Stimulated activated CD8-positive, alpha-beta memory T cell treated with anti-CD3 and anti-CD28 coated beads, Interleukin-15, amount 100 ng/mL, for 24 hours (primary cell): ENCODE measurements at regions not wholly inside any gene's neighbourhood (a gene's known extent, or its start where the extent isn't known, plus 50 kb on each side); places are given as distances from the start of the nearest gene placed in this dataset.

Source experiments
- DNase-seq: peaks from one replicate; pipeline ENCODE4 v3.0.0-alpha.2; 2020; ENCODE audit warnings: low read depth

DNA sequence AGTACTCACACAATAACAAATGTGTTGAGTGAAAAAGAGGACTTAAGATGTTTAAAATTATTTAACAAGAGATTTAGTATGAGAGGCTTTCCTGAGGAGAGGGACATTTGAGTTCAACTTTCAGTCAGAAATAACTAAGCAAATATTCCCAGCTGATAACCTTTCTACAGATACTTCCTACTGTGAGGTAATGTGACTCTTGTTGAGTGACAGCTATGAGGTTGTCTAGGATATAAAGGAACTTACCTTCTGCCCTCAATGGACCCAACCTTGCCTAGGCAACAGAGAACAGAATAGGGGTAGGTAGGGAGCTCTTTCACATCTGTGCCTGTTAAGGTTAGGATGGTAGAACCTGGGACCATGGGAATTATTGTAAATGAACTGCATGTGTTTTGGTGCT is 54.7 kb downstream of the GLUD2 start:
- no peak for DNase-seq

DNA sequence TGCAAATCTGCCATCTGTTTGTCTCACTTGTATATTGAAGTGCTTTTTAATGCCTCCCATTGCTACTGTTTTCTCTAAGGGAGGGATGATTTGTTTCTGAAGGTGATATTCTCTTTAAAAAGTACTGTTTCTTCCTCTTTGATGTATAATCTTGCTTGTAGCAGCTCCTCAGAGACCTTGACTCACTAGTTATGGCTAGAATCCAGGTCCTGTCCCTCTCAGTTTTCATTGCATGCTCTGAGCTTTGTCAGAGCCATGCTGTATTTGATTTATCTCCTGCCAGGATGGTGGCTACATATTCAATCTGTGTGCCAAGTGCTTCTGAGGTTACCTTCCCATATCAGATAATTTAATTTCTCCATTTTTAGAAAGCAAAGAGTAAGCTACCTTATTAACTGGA is 56.0 kb downstream of the GLUD2 start:
- DNase-seq, result no peak

DNA sequence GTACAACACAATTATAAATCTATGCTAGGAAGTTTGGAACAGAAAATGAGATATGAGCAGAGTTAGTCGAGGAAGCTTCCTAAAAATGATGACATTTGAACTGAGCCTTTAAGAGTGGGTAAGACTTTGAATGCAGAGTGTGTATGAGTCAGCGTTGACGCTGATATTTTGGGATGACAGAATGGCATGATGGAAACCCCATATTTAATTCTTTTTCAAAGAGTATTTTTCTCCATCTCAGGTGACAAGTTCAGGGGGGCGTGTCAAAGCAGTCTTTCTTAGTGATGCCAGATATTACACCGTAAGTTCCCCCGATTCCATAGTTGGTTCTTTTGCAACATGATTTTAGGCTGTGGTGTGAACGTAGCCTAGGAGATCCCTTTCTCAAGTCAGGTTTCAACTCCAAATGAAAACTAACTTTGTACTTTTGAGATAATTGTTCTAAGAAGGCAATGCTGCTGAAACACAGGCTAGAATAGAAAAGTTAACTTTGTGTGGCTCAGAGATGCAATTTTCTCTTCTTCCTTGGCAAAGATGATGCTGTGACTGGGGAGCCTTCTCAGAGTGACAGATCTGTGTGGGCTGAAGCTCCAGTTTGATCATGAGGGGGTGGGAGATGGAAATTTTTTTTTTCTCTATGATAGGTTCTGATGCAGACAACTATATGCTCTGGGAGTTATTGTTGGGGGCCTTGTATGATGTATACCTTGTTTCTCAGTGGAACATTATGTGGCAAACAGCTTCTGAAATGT is 59.2 kb downstream of the GLUD2 start:
- DNase-seq, result no peak

DNA sequence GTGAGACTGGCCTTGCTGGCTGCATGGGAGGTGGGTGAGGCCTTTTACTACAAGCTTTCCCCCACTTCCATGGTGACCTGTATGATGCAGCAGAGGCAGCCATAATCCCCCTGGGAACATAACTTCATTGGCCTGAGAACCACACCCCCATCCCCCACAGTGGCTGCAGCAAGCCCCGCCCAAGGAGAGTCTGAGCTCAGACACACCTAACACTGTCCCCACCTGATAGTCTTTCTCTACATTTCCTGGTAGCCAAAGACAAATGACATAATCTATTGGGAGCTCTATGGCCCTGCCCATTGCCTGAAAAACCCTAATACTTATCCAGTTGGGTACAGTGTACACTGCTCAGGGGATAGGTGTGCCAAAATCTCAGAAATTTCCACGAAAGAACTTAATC is 62.6 kb downstream of the GLUD2 start:
- DNase-seq, result no peak

DNA sequence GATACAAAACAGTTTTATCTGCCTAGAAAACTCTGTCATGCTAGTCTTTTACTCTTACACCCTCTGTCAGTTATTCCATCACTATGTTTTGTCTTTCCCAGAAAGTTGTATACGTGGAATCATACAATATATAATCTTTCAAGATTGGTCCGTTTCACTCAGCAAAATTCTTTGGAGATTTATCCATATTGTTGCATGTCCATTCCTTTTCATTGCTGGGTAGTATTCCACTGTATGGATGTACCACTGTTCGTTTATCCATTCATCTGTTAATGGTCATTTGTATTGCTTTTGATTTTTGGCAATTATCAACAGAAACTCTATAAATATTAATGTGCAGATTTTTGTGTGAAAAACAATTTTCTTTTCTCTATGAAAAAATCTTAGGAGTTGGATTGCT is 63.1 kb downstream of the GLUD2 start:
- no peak for DNase-seq

DNA sequence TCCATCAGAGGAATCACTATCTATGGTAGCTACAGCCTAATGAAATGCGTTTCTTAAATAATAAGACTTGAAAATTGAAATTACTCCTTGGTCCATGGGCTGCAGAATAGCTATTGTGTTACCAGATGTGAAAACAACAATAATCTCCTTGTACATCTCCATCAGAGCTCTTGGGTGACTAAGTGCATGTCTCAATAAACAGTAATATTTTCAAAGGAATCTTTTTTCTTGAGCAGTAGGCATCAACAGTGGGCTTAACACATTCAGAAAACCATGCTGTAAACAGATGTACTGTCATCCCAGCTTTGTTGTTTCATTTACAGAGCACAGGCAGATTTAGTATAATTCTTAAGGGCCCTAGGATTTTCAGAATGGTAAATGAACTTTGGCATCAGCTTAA is 67.3 kb downstream of the GLUD2 start:
- no peak for DNase-seq

DNA sequence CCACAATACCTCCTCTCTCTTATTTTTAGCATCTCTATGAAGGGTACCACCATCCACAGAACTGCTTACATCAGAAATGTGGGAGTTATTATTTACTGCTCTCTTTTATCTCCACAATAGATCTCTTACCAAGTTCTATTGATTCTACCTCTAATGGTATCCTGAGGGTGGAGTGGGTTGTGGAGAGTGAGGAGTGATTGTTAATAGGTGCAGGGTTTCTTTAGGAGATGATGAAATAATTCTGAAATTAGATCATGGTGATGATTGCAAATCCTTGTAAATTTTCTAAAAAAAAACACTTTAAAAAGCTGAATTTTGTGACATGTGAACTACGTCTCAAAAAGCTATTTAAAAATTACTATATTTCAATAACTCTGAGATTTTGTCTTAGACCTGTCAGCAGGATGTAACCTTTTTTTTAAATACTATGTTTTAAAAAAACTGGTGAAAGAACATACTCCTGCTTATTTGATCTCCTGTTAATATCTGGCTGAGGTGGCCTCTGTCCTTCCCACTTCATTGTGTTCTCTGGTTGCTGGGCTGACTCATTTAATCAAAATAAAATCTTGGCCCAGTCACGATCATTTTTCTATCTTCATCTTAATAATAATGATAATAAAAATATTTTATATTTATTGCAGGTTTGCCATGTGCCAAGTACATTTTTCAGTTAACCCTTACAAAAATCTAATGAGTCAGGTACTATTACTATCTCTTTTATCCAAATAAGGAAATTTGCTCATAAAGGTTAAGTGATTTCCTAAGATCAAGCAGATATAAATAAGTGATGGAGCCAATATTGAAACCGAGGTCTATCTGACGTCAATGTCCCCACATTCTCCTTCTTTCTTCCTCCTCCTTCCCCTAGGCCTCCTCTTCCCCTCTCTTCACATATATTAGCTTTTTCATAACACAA is 73.5 kb downstream of the GLUD2 start:
- DNase-seq, result no peak

DNA sequence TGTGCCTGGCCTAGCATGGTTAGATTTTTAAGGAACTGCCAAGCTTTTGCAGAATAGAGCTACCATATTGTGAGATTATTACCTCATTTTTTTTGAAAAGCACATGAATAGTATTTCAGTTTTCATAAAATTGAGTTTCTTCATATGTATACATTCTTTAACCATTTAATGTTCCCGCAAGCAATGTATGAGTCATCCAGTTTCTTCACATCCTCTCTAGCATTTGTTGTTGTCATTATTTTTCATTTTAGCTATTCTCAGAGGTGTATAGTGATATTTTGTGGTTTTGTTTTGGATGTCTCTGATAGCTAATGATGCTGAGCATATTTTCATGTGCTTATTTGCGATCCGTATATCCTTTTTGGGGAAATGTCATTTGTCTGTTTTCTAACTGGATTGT is 74.9 kb downstream of the GLUD2 start:
- DNase-seq, result no peak

DNA sequence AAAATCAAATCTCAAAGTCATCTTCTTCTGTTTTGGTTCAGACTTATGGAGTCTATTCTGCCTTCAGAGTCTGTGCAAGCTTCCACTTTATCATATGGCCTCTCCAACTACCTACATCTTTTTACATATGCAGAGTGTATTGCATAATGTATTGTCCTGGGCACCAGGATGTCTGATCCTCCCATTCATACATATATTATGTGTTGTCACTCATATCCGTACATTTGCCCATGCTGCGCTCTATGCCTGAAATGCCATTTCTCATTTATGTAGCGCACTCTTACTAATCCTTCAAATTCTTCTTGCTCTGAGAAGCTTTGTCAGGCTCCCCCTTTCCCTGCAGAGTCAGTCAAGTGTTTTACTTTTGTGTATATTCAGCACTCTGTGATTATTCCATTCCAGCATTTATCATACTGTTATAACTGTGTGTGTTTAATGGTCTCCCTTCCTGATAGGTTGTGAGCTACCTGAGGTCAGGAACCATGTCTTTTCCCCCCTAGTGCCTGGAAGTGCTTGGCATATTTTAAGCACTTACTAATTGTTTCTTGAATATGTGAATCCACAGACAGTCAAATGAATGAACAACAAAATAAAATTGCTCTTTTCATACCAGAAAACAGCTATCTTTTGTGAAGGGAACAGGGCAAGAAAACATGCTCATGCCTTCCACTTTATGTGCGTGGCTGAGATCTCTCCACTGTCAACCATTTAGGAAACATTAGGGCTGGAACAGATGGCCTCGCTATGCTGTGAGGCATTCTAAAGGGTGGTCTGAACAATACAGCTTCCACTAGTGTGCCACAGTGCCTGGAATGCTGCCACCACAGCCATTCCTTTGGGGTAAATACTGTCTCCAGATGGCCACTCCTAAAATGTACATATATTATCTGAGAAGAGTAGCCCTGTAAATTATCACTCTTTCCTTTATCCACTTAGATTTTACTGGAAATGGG is 81.8 kb downstream of the GLUD2 start:
- no peak for DNase-seq

DNA sequence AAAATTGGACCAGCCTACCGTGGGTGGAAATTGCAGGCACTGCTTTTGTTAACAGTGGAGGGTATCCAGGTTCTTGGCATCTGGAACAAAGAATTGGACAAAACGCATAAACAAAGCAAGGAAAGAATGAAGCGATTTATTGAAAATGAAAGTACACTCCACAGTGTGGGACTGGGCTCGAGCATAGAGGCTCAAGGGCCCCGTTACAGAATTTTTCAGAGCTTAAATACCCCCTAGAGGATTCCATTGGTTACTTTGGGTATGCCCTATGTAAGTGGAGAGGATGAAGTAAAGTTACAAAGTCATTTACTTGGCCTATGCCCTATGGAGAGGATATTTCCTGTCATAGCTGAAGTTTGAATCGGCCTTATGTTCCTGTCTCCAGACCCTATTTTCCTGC is 85.3 kb downstream of the GLUD2 start:
- no peak for DNase-seq

DNA sequence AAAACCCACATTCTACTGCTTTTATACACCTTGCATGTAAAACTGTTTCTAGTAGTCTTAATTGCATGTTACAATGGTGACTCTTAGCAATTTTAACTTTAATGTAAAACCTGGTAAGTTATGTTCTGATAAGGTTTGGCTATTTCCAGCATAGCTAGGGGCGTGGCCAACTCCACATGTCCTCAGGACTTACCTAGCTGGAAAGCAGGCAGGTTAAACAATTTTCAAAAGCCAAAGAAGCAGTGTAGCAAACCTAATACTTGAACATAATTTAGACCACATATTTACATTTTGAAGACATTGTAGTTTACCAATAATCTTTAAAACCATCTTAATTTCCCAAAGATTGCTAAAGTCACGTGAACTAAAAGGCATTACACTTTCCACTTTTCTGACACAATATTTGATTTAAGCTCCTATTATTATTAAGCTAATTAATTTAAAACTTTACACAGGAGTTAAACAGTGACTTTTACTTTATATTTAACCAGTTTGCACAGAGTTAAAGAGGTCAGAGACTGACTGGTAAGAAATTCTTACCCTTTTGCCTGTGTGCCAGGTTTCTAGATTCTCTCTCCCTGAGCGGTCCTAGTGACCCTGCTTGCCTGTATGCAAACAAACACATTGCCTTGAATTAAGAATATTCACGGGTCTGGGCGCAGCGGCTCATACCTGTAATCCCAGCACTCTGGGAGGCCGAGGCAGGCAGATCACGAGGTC is 88.2 kb downstream of the GLUD2 start:
- DNase-seq, result no peak

DNA sequence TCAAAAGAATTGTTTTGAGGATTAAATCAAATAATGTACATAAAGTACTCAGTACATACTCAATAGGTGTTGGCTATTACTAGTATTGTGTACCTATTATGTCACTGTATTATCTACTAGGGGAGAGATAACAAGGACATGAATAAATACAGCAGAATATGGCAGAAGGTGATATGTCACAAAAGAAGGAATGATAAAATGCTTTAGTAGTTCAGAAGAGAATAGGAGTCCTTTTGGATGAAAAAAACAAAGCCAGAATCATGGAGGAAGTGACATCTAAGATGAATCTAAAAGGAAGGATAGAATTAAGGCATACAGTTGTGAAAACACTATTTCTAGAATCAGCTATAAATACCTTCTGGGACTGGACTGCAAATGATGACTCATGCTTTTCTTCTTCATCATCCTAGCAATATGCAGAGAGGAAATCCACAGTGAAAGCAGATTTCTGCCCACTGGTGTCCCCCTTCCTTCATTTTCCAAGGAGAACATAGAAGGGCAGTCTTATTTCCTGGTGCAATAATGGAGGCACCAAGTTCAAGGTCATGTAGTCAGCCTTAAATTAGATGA is 98.7 kb downstream of the GLUD2 start:
- DNase-seq, result no peak

DNA sequence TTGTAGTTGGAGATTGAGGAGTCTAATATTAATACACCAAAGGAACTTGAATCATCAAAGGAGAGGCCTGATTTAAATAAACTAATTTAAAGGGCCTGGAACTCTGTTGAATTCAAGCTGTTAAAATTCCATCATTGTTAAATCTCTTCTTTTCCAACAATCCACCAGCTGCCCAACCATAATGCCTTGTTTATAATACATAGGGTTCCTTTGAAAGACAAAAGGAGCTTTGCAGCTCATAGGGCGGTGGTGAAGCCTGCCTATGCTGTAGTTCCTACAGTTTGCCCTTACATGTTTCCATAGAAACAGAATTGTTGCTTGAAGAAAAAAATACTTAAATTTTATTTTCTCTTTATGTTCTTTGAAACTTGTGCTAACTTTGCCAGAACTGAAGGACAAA is 102.8 kb downstream of the GLUD2 start:
- DNase-seq, result no peak

DNA sequence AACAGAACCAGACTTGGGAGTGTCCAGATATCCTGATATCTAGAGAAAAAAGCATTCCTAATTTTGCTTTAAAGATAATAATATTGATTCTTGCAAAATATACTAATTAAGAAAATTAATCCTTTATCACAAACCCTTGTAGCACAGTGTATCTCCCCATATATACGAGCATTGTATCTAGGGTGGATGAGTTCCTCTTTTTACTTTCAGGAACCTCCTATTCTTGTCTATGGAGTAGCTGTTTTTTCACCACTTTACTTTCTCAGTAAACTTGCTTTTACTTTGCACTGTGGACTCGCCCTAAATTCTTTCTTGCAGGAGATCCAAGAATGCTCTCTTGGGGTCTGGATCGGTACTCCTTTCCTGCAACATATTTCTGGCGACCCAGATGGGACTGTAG is 103.9 kb downstream of the GLUD2 start:
- DNase-seq, result no peak

DNA sequence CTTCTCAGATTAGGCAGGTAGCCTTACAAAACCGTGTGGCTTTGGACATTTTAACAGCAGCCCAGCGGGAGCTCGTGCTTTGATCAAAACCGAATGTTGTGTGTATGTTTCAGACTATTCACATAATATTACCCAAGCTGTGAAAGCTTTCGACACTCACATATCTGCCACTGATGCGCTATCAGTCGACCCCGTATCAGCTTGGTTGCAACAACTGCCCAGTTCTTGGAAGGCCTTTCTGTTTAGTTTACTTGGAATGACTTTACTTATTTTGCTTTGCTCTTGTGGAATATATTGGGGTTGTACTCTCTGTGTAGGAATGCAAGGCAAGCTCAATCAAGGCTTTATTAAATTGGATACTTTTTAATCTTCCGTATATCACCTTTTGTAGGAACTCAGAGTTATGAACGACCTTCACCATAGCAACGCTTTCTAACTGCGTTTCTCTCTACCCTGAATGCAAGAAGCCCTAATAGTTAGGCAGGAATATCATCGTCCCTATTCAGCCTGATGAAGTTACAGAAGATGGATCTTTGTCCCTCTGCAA is 107.5 kb downstream of the GLUD2 start:
- no peak for DNase-seq

DNA sequence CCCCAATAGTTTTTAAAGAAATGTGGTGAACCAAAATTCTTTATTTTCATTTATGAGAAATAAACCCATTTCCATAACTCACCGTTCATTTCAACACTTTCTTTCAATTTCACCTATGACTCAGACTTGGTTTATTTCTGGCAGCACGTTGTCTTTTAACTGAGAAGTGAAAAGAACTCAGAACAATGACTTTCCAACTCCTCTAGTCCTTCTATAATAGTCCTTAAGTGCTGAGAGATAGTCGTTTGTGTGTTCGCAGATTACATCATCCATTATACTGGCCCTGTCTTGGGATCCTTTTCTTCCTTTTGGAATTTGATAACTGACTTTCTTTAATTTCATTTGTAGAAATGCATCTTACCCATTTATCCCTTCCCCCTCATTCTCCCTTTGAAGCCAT is 113.6 kb downstream of the GLUD2 start:
- DNase-seq, result no peak

DNA sequence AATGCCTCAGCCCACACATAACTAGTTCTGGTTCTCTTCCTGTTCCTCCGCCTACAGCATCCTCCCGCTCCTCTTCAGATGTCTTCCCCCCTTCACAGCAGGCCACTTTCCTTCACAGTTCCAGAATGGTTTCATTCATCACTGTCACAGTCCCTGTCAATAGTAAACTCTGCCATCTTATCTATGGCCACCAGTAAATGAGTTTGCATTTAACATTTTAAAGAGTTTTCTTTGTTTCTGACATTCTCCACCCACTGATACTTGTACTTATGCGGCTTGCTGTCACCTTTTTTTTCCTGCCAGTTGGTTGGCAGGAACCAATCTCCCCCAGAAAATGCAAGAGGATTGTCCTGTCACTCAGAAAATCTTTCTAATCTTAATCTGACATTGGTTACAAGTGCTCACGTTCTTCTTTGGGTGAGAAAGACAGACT is 114.1 kb downstream of the GLUD2 start:
- DNase-seq, result no peak

DNA sequence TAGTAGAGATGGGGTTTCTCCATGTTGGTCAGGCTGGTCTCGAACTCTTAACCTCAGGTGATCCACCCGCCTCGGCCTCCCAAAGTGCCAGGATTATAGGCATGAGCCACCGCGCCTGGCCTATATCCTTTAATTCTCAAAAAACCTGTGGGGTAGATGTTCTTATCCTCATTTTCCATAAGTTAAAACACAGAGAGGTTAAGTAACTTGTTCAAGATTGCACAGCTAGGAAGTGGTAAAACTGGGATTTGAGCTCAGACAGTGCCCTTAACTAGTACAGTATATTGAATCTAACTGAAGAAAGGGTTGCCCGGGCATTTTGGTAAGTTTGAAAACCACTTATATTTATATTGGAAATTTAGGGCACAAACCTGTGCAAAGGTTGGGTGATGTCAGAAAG is 116.0 kb downstream of the GLUD2 start:
- no peak for DNase-seq

DNA sequence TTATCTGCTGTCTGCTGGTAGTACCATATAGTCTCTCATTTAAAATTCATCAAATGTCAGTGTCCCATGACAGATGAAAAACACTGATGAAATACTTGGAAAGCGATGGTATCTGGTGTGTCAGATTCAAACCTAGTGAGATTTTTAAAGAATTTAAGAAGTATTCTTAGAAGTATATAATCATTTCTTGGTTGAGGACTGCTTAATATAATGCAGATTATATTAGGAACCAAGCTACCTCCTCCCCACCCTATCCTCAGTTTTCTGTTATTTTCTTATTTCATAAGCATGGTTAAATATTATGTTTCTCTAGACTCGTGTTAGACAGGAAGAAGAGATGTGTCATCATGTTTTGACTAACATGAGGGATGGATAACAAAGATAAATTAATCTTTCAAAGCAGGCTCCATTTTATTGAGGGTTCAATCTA is 118.5 kb downstream of the GLUD2 start:
- DNase-seq, result no peak

DNA sequence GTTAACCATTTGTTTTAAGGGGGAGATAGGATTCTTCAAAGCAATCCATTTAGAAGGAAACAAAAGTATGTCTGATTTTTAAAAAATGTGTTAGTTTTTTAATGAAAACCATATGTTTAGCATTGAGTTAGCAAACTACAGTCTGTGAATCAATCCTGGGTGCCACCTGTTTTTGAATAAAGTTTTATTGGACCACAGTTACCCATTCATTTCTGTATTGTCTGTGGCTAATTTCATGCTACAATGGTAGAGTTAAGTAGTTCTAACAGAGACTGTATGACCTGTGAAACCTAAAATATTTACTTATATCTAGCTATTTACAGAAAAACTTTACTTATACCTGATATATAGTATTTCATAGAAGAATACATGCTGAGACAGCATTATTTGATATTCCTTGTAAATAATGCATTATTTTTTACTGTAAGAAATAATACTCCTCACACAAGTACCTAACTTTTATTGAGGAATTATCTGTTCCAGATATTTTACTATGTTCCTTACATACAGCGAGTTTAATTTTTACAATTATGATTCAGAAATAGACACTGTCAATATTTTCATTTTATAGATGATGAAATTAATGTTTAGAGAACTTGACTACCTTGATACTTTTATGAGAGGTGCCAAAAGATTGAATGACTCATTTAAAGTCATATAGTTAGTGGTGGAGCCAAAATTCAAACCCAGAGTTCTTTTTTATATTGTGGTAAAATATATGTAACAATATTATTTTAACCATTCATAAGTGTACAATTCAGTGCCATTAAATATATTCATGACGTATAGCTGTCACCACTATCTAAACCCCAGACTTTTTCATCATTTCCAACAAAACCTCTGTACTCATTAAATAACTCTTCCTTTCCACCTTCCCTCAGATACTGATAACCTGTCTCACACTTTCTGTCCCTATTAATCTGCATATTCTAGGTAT is 122.0 kb downstream of the GLUD2 start:
- DNase-seq, result no peak
